ENCODE measurements at regions not wholly inside any gene's neighbourhood (a gene's known extent, or its start where the extent isn't known, plus 50 kb on each side); places are given as distances from the start of the nearest gene placed in this dataset.

DNA sequence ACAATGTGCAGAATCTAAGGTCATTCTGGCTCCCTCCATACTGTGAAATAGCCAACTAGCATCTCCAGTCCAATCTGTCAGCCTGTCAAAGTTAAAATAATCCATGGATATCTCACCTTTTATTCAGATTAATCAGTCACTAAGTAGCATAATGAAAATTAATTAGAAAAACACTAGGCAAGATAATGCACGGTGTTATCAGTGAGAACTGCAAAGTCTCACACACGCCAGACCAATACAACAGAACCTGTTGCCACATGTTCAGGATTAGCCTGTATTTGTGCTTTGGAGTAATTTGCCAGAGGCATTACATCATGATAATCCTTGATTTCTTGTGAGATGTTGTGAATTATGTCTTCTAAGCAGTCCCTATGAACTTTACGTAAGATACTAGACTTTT is 820.4 kb upstream of the ALCAM start:
- BruUV-seq (replicated peaks) = no TSS peak
- TF ChIP-seq, protein P1, sequence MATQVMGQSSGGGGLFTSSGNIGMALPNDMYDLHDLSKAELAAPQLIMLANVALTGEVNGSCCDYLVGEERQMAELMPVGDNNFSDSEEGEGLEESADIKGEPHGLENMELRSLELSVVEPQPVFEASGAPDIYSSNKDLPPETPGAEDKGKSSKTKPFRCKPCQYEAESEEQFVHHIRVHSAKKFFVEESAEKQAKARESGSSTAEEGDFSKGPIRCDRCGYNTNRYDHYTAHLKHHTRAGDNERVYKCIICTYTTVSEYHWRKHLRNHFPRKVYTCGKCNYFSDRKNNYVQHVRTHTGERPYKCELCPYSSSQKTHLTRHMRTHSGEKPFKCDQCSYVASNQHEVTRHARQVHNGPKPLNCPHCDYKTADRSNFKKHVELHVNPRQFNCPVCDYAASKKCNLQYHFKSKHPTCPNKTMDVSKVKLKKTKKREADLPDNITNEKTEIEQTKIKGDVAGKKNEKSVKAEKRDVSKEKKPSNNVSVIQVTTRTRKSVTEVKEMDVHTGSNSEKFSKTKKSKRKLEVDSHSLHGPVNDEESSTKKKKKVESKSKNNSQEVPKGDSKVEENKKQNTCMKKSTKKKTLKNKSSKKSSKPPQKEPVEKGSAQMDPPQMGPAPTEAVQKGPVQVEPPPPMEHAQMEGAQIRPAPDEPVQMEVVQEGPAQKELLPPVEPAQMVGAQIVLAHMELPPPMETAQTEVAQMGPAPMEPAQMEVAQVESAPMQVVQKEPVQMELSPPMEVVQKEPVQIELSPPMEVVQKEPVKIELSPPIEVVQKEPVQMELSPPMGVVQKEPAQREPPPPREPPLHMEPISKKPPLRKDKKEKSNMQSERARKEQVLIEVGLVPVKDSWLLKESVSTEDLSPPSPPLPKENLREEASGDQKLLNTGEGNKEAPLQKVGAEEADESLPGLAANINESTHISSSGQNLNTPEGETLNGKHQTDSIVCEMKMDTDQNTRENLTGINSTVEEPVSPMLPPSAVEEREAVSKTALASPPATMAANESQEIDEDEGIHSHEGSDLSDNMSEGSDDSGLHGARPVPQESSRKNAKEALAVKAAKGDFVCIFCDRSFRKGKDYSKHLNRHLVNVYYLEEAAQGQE (IDR thresholded peaks at IDR 0.05; ENCODE audit: insufficient read depth in 1 of 2, low read depth in 2 of 2, low read length in 1 of 2) = no peak
- TF ChIP-seq TCF7L2 (IDR thresholded peaks at IDR 0.05; ENCODE audit: low read depth, low read length) = no peak
- TF ChIP-seq SIN3A (IDR thresholded peaks at IDR 0.05; ENCODE audit: borderline replicate concordance, insufficient read depth, low read depth, low read length) = no peak
- TF ChIP-seq, protein P2, sequence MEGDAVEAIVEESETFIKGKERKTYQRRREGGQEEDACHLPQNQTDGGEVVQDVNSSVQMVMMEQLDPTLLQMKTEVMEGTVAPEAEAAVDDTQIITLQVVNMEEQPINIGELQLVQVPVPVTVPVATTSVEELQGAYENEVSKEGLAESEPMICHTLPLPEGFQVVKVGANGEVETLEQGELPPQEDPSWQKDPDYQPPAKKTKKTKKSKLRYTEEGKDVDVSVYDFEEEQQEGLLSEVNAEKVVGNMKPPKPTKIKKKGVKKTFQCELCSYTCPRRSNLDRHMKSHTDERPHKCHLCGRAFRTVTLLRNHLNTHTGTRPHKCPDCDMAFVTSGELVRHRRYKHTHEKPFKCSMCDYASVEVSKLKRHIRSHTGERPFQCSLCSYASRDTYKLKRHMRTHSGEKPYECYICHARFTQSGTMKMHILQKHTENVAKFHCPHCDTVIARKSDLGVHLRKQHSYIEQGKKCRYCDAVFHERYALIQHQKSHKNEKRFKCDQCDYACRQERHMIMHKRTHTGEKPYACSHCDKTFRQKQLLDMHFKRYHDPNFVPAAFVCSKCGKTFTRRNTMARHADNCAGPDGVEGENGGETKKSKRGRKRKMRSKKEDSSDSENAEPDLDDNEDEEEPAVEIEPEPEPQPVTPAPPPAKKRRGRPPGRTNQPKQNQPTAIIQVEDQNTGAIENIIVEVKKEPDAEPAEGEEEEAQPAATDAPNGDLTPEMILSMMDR (IDR thresholded peaks at IDR 0.05) = no peak
- TF ChIP-seq POLR2AphosphoS5 (IDR thresholded peaks at IDR 0.05; ENCODE audit: low read depth, low read length) = no peak
- DNase-seq (ENCODE audit: low read depth, low spot score) (no peak), ATAC-seq (no peak)
- intact Hi-C loops (cut with micrococcal nuclease; ENCODE audit: unreplicated experiment) (no loop called here), in situ Hi-C loops (cut with HindIII; ENCODE audit: low pct_unique_long_range_greater_than_20kb, low sequenced_read_pairs) (no loop called here)
- Histone ChIP-seq H3K27me3 (ENCODE audit: control insufficient read depth, insufficient read depth, low read length) (no peaks in the 10 kb centered on the region), H3K4me3 (ENCODE audit: low read depth in 2 of 2, low read length in 2 of 2) (no peak overlapping the region), H3K9me3 (ENCODE audit: control insufficient read depth, insufficient read depth, low read depth, low read length) (no peaks in the 10 kb centered on the region), H3K27ac (ENCODE audit: low read length) (no peak overlapping the region), H3K4me1 (ENCODE audit: control insufficient read depth, insufficient read depth, low read length) (no peaks in the 10 kb centered on the region), H3K36me3 (ENCODE audit: control insufficient read depth, insufficient read depth, low read length) (no peaks in the 10 kb centered on the region)
- CTCF ChIA-PET = no interaction called here
- POLR2A ChIA-PET = no interaction called here

DNA sequence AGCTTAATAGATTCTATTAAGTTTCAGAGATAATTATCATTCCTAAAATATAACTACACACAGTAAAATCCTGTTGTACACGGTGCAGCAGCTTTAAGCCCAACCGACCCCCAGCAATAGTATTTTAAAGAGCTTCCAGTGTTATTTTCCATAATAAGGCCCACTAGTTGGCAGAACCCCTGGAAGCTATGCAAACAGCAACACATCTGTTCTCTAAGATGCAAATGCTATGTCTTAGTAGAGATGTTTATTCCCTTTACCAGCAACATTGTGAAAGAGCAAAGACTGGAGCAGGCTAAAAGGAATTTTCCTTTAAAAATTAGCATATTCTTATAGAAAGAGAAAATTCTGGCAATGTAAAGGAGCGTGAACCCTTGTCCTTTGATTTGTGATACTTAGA is 819.7 kb upstream of the ALCAM start:
- CTCF ChIA-PET = no interaction called here
- ATAC-seq = no peak
- TF ChIP-seq, protein P1 (IDR thresholded peaks at IDR 0.05; ENCODE audit: insufficient read depth in 1 of 2, low read depth in 2 of 2, low read length in 1 of 2) = no peak
- no peak for TF ChIP-seq SIN3A (IDR thresholded peaks at IDR 0.05; ENCODE audit: borderline replicate concordance, insufficient read depth, low read depth, low read length)
- TF ChIP-seq POLR2AphosphoS5 (IDR thresholded peaks at IDR 0.05; ENCODE audit: low read depth, low read length) = no peak
- TF ChIP-seq, protein P2 (IDR thresholded peaks at IDR 0.05) = no peak
- no peak for TF ChIP-seq TCF7L2 (IDR thresholded peaks at IDR 0.05; ENCODE audit: low read depth, low read length)

More for the DNA sequence above, 819.7 kb upstream of the ALCAM start:
- no TSS peak for BruUV-seq (replicated peaks)
- Histone ChIP-seq H3K4me3 (ENCODE audit: low read depth in 2 of 2, low read length in 2 of 2) (no peak overlapping the region), H3K27me3 (ENCODE audit: control insufficient read depth, insufficient read depth, low read length) (no peaks in the 10 kb centered on the region), H3K9me3 (ENCODE audit: control insufficient read depth, insufficient read depth, low read depth, low read length) (no peaks in the 10 kb centered on the region), H3K4me1 (ENCODE audit: control insufficient read depth, insufficient read depth, low read length) (no peaks in the 10 kb centered on the region), H3K27ac (ENCODE audit: low read length) (no peak overlapping the region), H3K36me3 (ENCODE audit: control insufficient read depth, insufficient read depth, low read length) (no peaks in the 10 kb centered on the region)
- in situ Hi-C loops (cut with HindIII; ENCODE audit: low pct_unique_long_range_greater_than_20kb, low sequenced_read_pairs) = no loop called here
- intact Hi-C loops (cut with micrococcal nuclease; ENCODE audit: unreplicated experiment) = no loop called here
- POLR2A ChIA-PET = no interaction called here
- no peak for DNase-seq (ENCODE audit: low read depth, low spot score)
